ENCODE measurements at regions not wholly inside any gene's neighbourhood (a gene's known extent, or its start where the extent isn't known, plus 50 kb on each side); places are given as distances from the start of the nearest gene placed in this dataset.
"Not testable (repeated sequence)": the region's sequence is repeated elsewhere in the genome, so short reads cannot be mapped to it uniquely, and the experiment has no call there.

- no peak overlapping the region for H3K4me3 ChIP-seq (ENCODE audit: low read depth, low read length)
- ChIA-PET POLR2A (no interaction called here), CTCF (no interaction called here)
- no peak for TF ChIP-seq CTCF (IDR thresholded peaks at IDR 0.05; ENCODE audit: insufficient read depth, low read length, missing control alignments)
- DNase-seq (ENCODE audit: low read depth, low spot score), result no peak
These were observed 183.6 kb upstream of the TRPC5 start for GRCh38 chrX:112266136-112266535.

DNA sequence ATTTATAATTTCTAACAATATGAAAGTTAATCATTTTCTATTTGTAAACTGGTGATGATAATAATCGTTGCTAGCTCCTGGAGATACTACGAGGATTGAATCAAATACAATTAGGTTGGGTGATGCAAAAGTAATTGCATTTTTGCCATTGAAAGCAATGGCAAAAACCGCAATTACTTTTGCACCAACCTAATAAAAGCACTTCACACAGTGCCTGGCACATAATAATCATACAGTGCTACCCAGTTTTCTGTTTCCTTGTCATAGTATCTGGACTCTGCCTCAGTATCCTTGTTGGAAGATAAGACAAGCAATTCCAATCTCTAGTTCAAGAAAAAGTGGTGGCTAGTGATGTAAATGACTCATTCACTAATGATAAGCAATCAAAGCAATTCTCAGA, 176.8 kb upstream of the TRPC5 start:
- ChIA-PET POLR2A (no interaction called here), CTCF (no interaction called here)
- no peak for TF ChIP-seq CTCF (IDR thresholded peaks at IDR 0.05; ENCODE audit: insufficient read depth, low read length, missing control alignments)
- no peak for DNase-seq (ENCODE audit: low read depth, low spot score)
- H3K4me3 ChIP-seq (ENCODE audit: low read depth, low read length), result no peak overlapping the region

GRCh38 chrX:112254896-112255295, 172.3 kb upstream of the TRPC5 start:
- H3K4me3 ChIP-seq (ENCODE audit: low read depth, low read length), result no peak overlapping the region
- DNase-seq (ENCODE audit: low read depth, low spot score), result no peak
- CTCF ChIA-PET, result no interaction called here
- TF ChIP-seq CTCF (IDR thresholded peaks at IDR 0.05; ENCODE audit: insufficient read depth, low read length, missing control alignments), result no peak
- POLR2A ChIA-PET, result no interaction called here

DNA sequence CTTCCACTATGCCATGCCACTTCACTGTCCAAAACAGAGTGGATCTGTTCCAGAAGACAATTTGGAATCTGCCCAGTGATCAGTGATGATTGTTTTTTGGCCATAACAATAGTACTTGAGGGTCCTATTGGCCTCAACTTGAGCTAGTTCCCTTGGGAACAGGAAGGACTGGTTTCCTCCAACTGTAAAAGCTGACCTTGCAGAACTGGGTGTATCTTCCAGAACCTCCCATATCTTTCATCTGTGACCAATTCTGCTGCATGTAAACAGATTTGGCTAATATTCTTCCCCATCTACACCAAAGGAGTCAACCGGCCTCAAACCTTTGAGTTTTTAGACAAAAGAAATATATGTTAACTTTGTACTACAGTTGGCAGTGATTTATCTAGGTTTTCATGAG, 165.1 kb upstream of the TRPC5 start:
- POLR2A ChIA-PET, result no interaction called here
- no peak for DNase-seq (ENCODE audit: low read depth, low spot score)
- CTCF ChIA-PET, result no interaction called here
- H3K4me3 ChIP-seq (ENCODE audit: low read depth, low read length), result no peak overlapping the region
- no peak for TF ChIP-seq CTCF (IDR thresholded peaks at IDR 0.05; ENCODE audit: insufficient read depth, low read length, missing control alignments)

DNA sequence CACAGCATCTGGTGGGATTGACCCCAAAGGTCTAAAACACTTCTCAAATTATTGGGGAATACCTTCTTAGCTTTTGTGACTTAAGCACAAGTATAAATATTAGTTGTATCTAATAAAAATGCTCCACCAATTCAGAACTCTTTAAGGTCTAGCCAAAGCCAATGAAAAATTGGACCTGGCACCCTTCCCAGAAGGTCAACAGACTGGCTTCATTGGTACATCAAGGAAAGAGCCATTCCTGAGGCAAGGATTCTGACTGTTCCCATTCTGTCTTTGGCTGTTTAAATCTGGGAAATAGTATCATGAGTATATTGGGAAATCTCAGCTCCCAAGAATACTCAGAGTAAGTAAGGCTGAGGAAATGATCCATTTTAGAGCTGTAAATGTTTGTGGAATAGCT, 153.0 kb upstream of the TRPC5 start:
- H3K4me3 ChIP-seq (ENCODE audit: low read depth, low read length), result no peak overlapping the region
- TF ChIP-seq CTCF (IDR thresholded peaks at IDR 0.05; ENCODE audit: insufficient read depth, low read length, missing control alignments), result no peak
- POLR2A ChIA-PET, result no interaction called here

GRCh38 chrX:112233164-112233563, 150.6 kb upstream of the TRPC5 start:
- no peak overlapping the region for H3K4me3 ChIP-seq (ENCODE audit: low read depth, low read length)
- no peak for TF ChIP-seq CTCF (IDR thresholded peaks at IDR 0.05; ENCODE audit: insufficient read depth, low read length, missing control alignments)
- DNase-seq (ENCODE audit: low read depth, low spot score), result no peak
- ChIA-PET CTCF (no interaction called here), POLR2A (no interaction called here)

More for the DNA sequence above, 153.0 kb upstream of the TRPC5 start:
- CTCF ChIA-PET, result no interaction called here
- no peak for DNase-seq (ENCODE audit: low read depth, low spot score)

DNA sequence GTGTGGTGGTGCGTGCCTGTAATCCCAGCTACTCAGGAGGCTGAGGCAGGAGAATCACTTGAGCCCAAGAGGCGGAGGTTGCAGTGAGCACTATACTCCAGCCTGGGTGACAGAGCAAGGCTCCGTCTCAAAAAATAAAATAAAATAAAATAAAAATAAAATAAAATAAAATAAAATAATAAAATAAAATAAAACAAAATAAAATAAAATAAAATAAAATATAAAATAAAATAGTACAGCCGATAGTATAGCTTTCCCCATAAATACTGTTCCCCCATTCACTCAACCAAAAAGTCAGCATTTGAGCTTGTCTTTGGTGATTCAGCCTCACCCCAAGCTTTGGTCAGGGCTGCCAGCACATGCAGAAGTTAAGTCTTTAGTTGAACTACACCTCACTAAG, 144.2 kb upstream of the TRPC5 start:
- POLR2A ChIA-PET, CTCF ChIA-PET: not testable (repeated sequence)

More for the DNA sequence above, 144.2 kb upstream of the TRPC5 start:
- DNase-seq (ENCODE audit: low read depth, low spot score); H3K4me3 ChIP-seq (ENCODE audit: low read depth, low read length): not testable (repeated sequence)
